ENCODE measurements at regions not wholly inside any gene's neighbourhood (a gene's known extent, or its start where the extent isn't known, plus 50 kb on each side); places are given as distances from the start of the nearest gene placed in this dataset.

DNA sequence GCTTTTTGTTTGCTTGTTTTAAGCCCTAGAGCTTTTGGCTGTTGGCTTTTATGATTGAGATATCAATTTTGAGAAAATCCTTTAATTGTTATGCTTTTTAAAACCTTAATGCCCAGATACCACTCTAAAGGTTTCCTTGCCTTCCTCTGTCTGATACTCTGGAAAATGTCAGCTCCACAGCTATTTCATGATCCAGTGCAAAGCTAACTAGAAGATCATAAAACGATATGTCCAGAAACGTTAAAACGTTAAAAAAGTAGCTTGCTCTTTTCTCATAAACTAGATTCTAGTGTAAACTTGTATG, 189.5 kb upstream of the TENT5A start:
- Histone ChIP-seq H3K36me3 (ENCODE audit: control insufficient read depth in 4 of 4, insufficient read depth in 3 of 4, low read depth in 1 of 4, low read length in 3 of 4) (no peaks in the 10 kb centered on the region), H3K9me3 (ENCODE audit: control insufficient read depth in 4 of 4, low read length in 3 of 4) (no peaks in the 10 kb centered on the region), H3K9ac (ENCODE audit: low read depth in 1 of 2, low read length in 2 of 2) (no peak overlapping the region), H3K4me3 (ENCODE audit: low read depth in 1 of 3, low read length in 3 of 3) (no peak overlapping the region), H3K27me3 (ENCODE audit: control insufficient read depth in 4 of 4, insufficient read depth in 4 of 4, low read length in 3 of 4) (no peaks in the 10 kb centered on the region), H3K4me1 (ENCODE audit: control insufficient read depth in 4 of 4, insufficient read depth in 4 of 4, low read length in 3 of 4) (peaks cover 0 to 8% (median 2%) of the 10 kb centered on the region in 4 donors), H3K27ac (ENCODE audit: low read depth in 1 of 2, low read length in 2 of 2) (no peak overlapping the region)
- WGBS: 93% methylated on average over 3 of the region's 3 CpGs
- no peak for TF ChIP-seq SP1 (IDR thresholded peaks at IDR 0.05)
- no peak for TF ChIP-seq RXRA (IDR thresholded peaks at IDR 0.05)
- TF ChIP-seq RAD21 (IDR thresholded peaks at IDR 0.05): no peak
- no peak for TF ChIP-seq FOXA1 (IDR thresholded peaks at IDR 0.05)
- TF ChIP-seq HNF4G (IDR thresholded peaks at IDR 0.05): no peak
- TF ChIP-seq, protein P1, sequence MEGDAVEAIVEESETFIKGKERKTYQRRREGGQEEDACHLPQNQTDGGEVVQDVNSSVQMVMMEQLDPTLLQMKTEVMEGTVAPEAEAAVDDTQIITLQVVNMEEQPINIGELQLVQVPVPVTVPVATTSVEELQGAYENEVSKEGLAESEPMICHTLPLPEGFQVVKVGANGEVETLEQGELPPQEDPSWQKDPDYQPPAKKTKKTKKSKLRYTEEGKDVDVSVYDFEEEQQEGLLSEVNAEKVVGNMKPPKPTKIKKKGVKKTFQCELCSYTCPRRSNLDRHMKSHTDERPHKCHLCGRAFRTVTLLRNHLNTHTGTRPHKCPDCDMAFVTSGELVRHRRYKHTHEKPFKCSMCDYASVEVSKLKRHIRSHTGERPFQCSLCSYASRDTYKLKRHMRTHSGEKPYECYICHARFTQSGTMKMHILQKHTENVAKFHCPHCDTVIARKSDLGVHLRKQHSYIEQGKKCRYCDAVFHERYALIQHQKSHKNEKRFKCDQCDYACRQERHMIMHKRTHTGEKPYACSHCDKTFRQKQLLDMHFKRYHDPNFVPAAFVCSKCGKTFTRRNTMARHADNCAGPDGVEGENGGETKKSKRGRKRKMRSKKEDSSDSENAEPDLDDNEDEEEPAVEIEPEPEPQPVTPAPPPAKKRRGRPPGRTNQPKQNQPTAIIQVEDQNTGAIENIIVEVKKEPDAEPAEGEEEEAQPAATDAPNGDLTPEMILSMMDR (IDR thresholded peaks at IDR 0.05; ENCODE audit: low read depth, low read length, missing input control): no peak
- TF ChIP-seq EGR1 (IDR thresholded peaks at IDR 0.05; ENCODE audit: low read depth in 2 of 2): no peak
- TF ChIP-seq, protein P2, sequence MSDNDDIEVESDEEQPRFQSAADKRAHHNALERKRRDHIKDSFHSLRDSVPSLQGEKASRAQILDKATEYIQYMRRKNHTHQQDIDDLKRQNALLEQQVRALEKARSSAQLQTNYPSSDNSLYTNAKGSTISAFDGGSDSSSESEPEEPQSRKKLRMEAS (IDR thresholded peaks at IDR 0.05): no peak
- TF ChIP-seq HNF4A (conservative IDR thresholded peaks at IDR 0.05): no peak
- TF ChIP-seq FOXA2 (IDR thresholded peaks at IDR 0.05): no peak
- no peak for TF ChIP-seq TAF1 (conservative IDR thresholded peaks at IDR 0.05)
- TF ChIP-seq, protein P3, sequence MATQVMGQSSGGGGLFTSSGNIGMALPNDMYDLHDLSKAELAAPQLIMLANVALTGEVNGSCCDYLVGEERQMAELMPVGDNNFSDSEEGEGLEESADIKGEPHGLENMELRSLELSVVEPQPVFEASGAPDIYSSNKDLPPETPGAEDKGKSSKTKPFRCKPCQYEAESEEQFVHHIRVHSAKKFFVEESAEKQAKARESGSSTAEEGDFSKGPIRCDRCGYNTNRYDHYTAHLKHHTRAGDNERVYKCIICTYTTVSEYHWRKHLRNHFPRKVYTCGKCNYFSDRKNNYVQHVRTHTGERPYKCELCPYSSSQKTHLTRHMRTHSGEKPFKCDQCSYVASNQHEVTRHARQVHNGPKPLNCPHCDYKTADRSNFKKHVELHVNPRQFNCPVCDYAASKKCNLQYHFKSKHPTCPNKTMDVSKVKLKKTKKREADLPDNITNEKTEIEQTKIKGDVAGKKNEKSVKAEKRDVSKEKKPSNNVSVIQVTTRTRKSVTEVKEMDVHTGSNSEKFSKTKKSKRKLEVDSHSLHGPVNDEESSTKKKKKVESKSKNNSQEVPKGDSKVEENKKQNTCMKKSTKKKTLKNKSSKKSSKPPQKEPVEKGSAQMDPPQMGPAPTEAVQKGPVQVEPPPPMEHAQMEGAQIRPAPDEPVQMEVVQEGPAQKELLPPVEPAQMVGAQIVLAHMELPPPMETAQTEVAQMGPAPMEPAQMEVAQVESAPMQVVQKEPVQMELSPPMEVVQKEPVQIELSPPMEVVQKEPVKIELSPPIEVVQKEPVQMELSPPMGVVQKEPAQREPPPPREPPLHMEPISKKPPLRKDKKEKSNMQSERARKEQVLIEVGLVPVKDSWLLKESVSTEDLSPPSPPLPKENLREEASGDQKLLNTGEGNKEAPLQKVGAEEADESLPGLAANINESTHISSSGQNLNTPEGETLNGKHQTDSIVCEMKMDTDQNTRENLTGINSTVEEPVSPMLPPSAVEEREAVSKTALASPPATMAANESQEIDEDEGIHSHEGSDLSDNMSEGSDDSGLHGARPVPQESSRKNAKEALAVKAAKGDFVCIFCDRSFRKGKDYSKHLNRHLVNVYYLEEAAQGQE (IDR thresholded peaks at IDR 0.05): no peak
- TF ChIP-seq, protein P4, sequence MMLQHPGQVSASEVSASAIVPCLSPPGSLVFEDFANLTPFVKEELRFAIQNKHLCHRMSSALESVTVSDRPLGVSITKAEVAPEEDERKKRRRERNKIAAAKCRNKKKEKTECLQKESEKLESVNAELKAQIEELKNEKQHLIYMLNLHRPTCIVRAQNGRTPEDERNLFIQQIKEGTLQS (IDR thresholded peaks at IDR 0.05): no peak
- TF ChIP-seq NR2F2 (IDR thresholded peaks at IDR 0.05): no peak
- TF ChIP-seq YY1 (IDR thresholded peaks at IDR 0.05): no peak
- no peak for TF ChIP-seq GABPA (IDR thresholded peaks at IDR 0.05 in 1 of 2, conservative IDR thresholded peaks at IDR 0.05 in 1 of 2)
- DNase-seq (ENCODE audit: low spot score): no peak

- DNase-seq (ENCODE audit: low spot score): no peak
- whole genome bisulfite sequencing: 75% methylated on average over 1 of the region's 1 CpG
- H3K36me3 ChIP-seq (ENCODE audit: control insufficient read depth in 4 of 4, insufficient read depth in 3 of 4, low read depth in 1 of 4, low read length in 3 of 4): no peaks in the 10 kb centered on the region
- TF ChIP-seq, protein P2 (IDR thresholded peaks at IDR 0.05): no peak
- TF ChIP-seq, protein P3 (IDR thresholded peaks at IDR 0.05): no peak
- TF ChIP-seq ZBTB33 (IDR thresholded peaks at IDR 0.05): no peak
- TF ChIP-seq FOXA2 (IDR thresholded peaks at IDR 0.05): no peak
- no peak for TF ChIP-seq HNF4G (IDR thresholded peaks at IDR 0.05)
- TF ChIP-seq, protein P1 (IDR thresholded peaks at IDR 0.05; ENCODE audit: low read depth, low read length, missing input control): no peak
- TF ChIP-seq YY1 (IDR thresholded peaks at IDR 0.05): no peak
- TF ChIP-seq EGR1 (IDR thresholded peaks at IDR 0.05; ENCODE audit: low read depth in 2 of 2): no peak
- no peak for TF ChIP-seq HNF4A (conservative IDR thresholded peaks at IDR 0.05)
- TF ChIP-seq NR2F2 (IDR thresholded peaks at IDR 0.05): no peak
- TF ChIP-seq GABPA (IDR thresholded peaks at IDR 0.05 in 1 of 2, conservative IDR thresholded peaks at IDR 0.05 in 1 of 2): no peak
- TF ChIP-seq RAD21 (IDR thresholded peaks at IDR 0.05): no peak
- no peak overlapping the region for H3K9ac ChIP-seq (ENCODE audit: low read depth in 1 of 2, low read length in 2 of 2)
- H3K27me3 ChIP-seq (ENCODE audit: control insufficient read depth in 4 of 4, insufficient read depth in 4 of 4, low read length in 3 of 4): no peaks in the 10 kb centered on the region
- peaks cover 0 to 8% (median 2%) of the 10 kb centered on the region in 4 donors for H3K4me1 ChIP-seq (ENCODE audit: control insufficient read depth in 4 of 4, insufficient read depth in 4 of 4, low read length in 3 of 4)
- H3K9me3 ChIP-seq (ENCODE audit: control insufficient read depth in 4 of 4, low read length in 3 of 4): no peaks in the 10 kb centered on the region
- H3K4me3 ChIP-seq (ENCODE audit: low read depth in 1 of 3, low read length in 3 of 3): no peak overlapping the region
- H3K27ac ChIP-seq (ENCODE audit: low read depth in 1 of 2, low read length in 2 of 2): no peak overlapping the region
Observed at GRCh38 chr6:81940451-81940985, 188.0 kb upstream of the TENT5A start.

All from liver (tissue), 8 donors.